Activated T-helper 2 cell treated with anti-CD3 and anti-CD28 coated beads, Interferon-gamma antibody, Interleukin-2, Interleukin-4, amounts not matched to agents 10 μg/mL and 5 μg/mL and 100 μg/mL, durations not matched to agents 14 hours and 24 hours and 36 hours (primary cell): ENCODE measurements at regions not wholly inside any gene's neighbourhood (a gene's known extent, or its start where the extent isn't known, plus 50 kb on each side); places are given as distances from the start of the nearest gene placed in this dataset.
A peak's percentile ranks its signal among the peaks of the same experiment; 100 is the strongest.
"Not testable (repeated sequence)": the region's sequence is repeated elsewhere in the genome, so short reads cannot be mapped to it uniquely, and the experiment has no call there.

Source experiments
- DNase-seq: peaks from one replicate; pipeline ENCODE4 v3.0.0; 2021; ENCODE audit warnings: low spot score
- H3K27ac Mint-ChIP-seq: one replicate; pipeline ENCODE4 v1.8.0; 2021; ENCODE audit warnings: mixed read lengths
- H3K27me3 Mint-ChIP-seq: one replicate; pipeline ENCODE4 v1.8.0; 2021; ENCODE audit warnings: low read depth, mixed read lengths
- H3K36me3 Mint-ChIP-seq: one replicate; pipeline ENCODE4 v1.8.0; 2021; ENCODE audit warnings: low read depth, mixed read lengths
- H3K4me1 Mint-ChIP-seq: one replicate; pipeline ENCODE4 v1.8.0; 2021; ENCODE audit warnings: low read depth, mixed read lengths
- H3K4me3 Mint-ChIP-seq: one replicate; pipeline ENCODE4 v1.8.0; 2021; ENCODE audit warnings: low read depth, mild to moderate bottlenecking, moderate library complexity, mixed read lengths
- H3K9me3 Mint-ChIP-seq: one replicate; pipeline ENCODE4 v1.8.0; 2021; ENCODE audit warnings: mixed read lengths
- intact Hi-C: fragments of 100-400 bp; cut with micrococcal nuclease; formaldehyde crosslinking; loops from one replicate; pipeline ENCODE4 v1.15.1; 2023

- Mint-ChIP-seq H3K9me3 (peaks cover 6% of the 10 kb centered on the region), H3K36me3 (no peaks in the 10 kb centered on the region), H3K4me1 (no peaks in the 10 kb centered on the region), H3K27me3 (peaks cover 5% of the 10 kb centered on the region), H3K4me3 (no peak overlapping the region), H3K27ac (no peak overlapping the region)
- intact Hi-C loops = no loop called here
- DNase-seq = no peak
Measured at GRCh38 chr2:36302911-36303310, 52.7 kb upstream of the CRIM1 start.

DNA sequence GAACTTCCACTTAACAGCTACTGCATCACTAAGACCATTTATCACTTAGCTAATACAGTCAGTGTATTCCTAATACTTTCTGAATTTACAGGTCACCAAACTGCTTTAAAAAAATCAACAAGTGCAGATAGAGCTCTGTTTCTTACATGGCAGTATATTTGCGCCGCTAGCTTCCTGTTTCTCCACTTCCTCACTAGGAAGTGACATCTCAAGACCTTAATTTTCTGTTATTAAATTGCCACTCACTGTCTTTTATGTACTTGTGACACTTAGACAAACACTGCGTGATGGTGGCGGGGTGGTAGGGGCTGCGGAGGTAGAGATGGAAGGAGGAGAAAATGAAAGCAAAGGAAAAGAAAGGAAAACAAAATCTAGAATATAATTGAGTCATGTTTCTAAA, 53.7 kb upstream of the CRIM1 start:
- Mint-ChIP-seq H3K9me3 (peaks cover 6% of the 10 kb centered on the region), H3K36me3 (no peaks in the 10 kb centered on the region), H3K27ac (no peak overlapping the region), H3K4me1 (no peaks in the 10 kb centered on the region), H3K27me3 (peaks cover 5% of the 10 kb centered on the region), H3K4me3 (no peak overlapping the region)
- DNase-seq = no peak
- intact Hi-C loops = no loop called here

GRCh38 chr2:36300697-36301096, 54.9 kb upstream of the CRIM1 start:
- Mint-ChIP-seq H3K27me3 (peaks cover 5% of the 10 kb centered on the region), H3K4me3 (no peak overlapping the region), H3K4me1 (no peaks in the 10 kb centered on the region), H3K36me3 (no peaks in the 10 kb centered on the region), H3K9me3 (peaks cover 6% of the 10 kb centered on the region), H3K27ac (no peak overlapping the region)
- intact Hi-C loops = no loop called here
- no peak for DNase-seq

GRCh38 chr2:36296798-36297197, 58.8 kb upstream of the CRIM1 start:
- no peak for DNase-seq
- H3K27ac Mint-ChIP-seq = no peak overlapping the region
- peaks cover 4% of the 10 kb centered on the region for H3K4me1 Mint-ChIP-seq
- H3K36me3 Mint-ChIP-seq = no peaks in the 10 kb centered on the region
- no peak overlapping the region for H3K4me3 Mint-ChIP-seq
- H3K27me3 Mint-ChIP-seq = peaks cover 3% of the 10 kb centered on the region
- peaks cover 3% of the 10 kb centered on the region for H3K9me3 Mint-ChIP-seq
- intact Hi-C loops = no loop called here

DNA sequence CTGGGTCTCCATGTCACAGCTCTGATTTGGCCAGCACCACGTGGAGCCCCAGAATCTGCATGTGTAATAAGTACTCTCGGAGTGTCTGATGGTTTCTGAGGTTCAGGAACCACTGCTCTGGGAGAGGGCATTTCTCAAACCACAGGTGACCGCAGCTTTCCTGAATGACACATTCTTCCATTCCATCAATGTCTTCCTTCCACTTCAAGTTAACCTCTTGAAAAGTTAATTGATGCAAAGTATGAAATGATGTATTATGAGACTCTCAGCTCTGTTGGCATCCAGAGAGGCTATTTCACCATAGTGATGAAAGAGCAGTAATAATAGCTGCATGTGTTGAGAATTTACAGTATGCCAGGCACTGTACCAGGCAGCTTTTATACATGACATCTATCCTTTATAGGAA, 61.3 kb upstream of the CRIM1 start:
- H3K4me3 Mint-ChIP-seq = no peak overlapping the region
- intact Hi-C loops = no loop called here
- peaks cover 4% of the 10 kb centered on the region for H3K4me1 Mint-ChIP-seq
- no peak overlapping the region for H3K27ac Mint-ChIP-seq
- H3K9me3 Mint-ChIP-seq = no peaks in the 10 kb centered on the region
- no peak for DNase-seq
- H3K27me3 Mint-ChIP-seq = peaks cover 3% of the 10 kb centered on the region
- no peaks in the 10 kb centered on the region for H3K36me3 Mint-ChIP-seq

DNA sequence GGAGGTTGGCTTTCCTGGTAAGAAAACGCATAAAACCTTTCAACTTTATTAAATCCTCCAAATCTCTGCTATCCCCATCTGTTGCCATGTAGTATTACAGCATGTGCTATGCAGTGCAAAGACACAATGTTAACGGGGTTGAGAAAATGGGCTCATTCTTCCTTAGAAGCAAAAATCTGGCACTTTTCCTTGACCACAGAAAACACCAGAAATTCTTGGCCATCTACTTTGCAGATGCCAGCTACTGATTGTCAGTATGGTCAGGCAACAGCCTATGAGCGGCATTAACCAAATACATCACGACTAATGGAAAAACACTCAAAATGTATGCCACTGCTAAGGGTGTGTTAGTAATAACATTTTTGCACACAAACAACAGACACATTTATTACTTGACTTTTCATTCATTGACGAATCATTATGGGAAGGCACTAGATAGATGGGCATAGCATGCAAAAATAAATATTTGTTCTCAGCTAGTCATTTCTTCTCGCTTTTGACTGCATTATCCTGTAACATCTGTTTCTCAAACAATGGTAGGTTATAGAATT, 65.2 kb upstream of the CRIM1 start:
- DNase-seq = no peak
- intact Hi-C loops = no loop called here
- Mint-ChIP-seq H3K4me3 (no peak overlapping the region), H3K36me3 (no peaks in the 10 kb centered on the region), H3K27ac (no peak overlapping the region), H3K27me3 (peaks cover 1% of the 10 kb centered on the region), H3K4me1 (peaks cover 16% of the 10 kb centered on the region), H3K9me3 (no peaks in the 10 kb centered on the region)

GRCh38 chr2:36289731-36290130, 65.8 kb upstream of the CRIM1 start:
- Mint-ChIP-seq H3K27me3 (no peaks in the 10 kb centered on the region), H3K27ac (no peak overlapping the region), H3K4me3 (no peak overlapping the region), H3K4me1 (peaks cover 16% of the 10 kb centered on the region), H3K9me3 (peaks cover under 1% of the 10 kb centered on the region), H3K36me3 (no peaks in the 10 kb centered on the region)
- DNase-seq = no peak
- intact Hi-C loops = loop anchor here (5.0 kb wide), 1 partner anchor 68 kb away; the partner anchor contains the start of gene CRIM1

- Mint-ChIP-seq H3K4me3 (no peak overlapping the region), H3K27me3 (no peaks in the 10 kb centered on the region), H3K36me3 (no peaks in the 10 kb centered on the region), H3K27ac (peak overlapping the region; percentile 68), H3K4me1 (peaks cover 12% of the 10 kb centered on the region), H3K9me3 (peaks cover 10% of the 10 kb centered on the region)
- no peak for DNase-seq
- intact Hi-C loops = loop anchor here (1.0 to 5.0 kb wide), 3 partner anchors 41 to 70 kb away; partner anchors contain the start of gene CRIM1
Measured at GRCh38 chr2:36287363-36288275, 68.0 kb upstream of the CRIM1 start.

DNA sequence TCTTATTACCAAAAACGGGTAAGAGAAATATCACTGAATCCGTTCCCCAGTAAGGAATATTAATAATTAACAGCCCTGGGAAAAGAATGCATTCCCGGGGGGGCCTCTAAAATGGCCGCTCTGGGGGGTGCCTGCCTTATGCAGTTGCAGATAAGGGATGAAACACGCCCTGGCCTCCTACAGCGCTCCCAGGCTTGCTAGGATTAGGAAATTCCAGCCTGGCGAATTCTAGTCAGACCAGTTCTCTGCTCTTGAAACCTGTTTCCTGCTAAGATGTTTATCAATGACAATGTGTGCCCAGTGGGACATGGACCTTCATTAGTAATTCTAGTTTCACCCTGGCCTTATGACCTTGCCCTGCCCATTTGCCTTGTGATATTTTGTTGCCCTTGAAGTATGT, 76.1 kb upstream of the CRIM1 start:
- H3K9me3 Mint-ChIP-seq = peaks cover 28% of the 10 kb centered on the region
- H3K4me1 Mint-ChIP-seq, intact Hi-C loops, H3K36me3 Mint-ChIP-seq, DNase-seq, H3K4me3 Mint-ChIP-seq, H3K27me3 Mint-ChIP-seq, H3K27ac Mint-ChIP-seq: not testable (repeated sequence)

GRCh38 chr2:36277881-36278523, 77.6 kb upstream of the CRIM1 start:
- no peak for DNase-seq
- H3K36me3 Mint-ChIP-seq = no peaks in the 10 kb centered on the region
- peaks cover 9% of the 10 kb centered on the region for H3K4me1 Mint-ChIP-seq
- H3K27me3 Mint-ChIP-seq = peaks cover 4% of the 10 kb centered on the region
- no peak overlapping the region for H3K27ac Mint-ChIP-seq
- peaks cover 21% of the 10 kb centered on the region for H3K9me3 Mint-ChIP-seq
- intact Hi-C loops = loop anchor here (1.0 kb wide), 1 partner anchor 32 kb away; no protein-coding TSS in a partner anchor
- no peak overlapping the region for H3K4me3 Mint-ChIP-seq

DNA sequence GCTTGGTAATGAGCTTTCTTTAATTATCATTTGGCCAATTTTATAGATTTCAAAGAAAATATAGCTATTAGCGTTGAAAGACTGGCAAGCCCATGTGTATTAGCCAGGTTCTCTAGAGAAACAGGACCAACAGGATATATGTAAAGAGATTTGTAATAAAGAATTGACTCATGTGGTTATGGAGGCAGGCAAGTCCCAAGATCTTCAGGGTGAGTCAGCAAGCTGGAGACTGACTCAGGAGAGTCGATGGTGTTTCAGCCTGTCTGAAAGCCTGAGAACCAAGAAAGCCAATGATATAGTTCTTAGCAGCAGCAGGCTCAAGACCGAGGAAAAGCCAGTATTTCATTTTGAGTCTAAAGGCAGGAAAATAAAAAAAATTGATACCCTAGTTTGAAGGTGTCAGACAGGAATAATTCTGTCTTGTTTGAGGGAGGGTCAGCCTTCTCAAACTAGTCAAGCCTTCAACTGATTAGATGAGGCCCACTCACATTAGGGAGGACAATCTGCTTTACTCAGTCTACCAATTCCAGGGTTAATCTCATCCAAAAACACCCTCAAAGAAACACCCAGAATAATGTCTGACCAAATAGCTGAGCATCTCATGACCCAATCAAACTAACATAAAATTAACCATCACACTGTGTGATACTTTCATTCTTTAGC, 78.3 kb upstream of the CRIM1 start:
- Mint-ChIP-seq H3K27ac (no peak overlapping the region), H3K9me3 (peaks cover 20% of the 10 kb centered on the region), H3K4me1 (peaks cover 9% of the 10 kb centered on the region)

DNA sequence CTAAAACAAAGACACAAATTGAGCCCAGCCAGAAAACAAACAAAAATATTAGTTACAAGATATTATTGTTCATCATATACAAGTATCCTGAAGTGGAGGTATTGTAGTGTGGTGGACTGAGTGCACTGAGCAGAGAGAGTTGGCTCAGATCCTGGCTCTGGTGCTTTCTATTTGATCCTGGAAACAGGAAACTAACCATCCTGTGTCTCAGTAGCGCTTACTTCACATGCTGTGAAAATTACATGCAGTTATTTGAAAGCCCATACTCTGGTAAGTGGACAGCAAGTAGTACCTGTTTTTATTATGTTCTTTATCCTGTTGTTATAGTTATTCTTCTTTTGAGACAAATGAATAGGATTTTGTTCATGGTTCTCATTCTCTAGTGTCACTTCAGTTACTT, 84.3 kb upstream of the CRIM1 start:
- Mint-ChIP-seq H3K4me1 (peaks cover 10% of the 10 kb centered on the region), H3K27me3 (peaks cover 8% of the 10 kb centered on the region), H3K4me3 (no peak overlapping the region), H3K36me3 (peaks cover 5% of the 10 kb centered on the region), H3K9me3 (peaks cover 22% of the 10 kb centered on the region), H3K27ac (no peak overlapping the region)
- DNase-seq = no peak
- intact Hi-C loops = no loop called here

More for the DNA sequence above, 78.3 kb upstream of the CRIM1 start:
- peaks cover 5% of the 10 kb centered on the region for H3K27me3 Mint-ChIP-seq
- H3K36me3 Mint-ChIP-seq = no peaks in the 10 kb centered on the region
- no peak for DNase-seq
- no peak overlapping the region for H3K4me3 Mint-ChIP-seq
- intact Hi-C loops = loop anchor here (1.0 kb wide), 1 partner anchor 31 kb away; no protein-coding TSS in a partner anchor
